ENCODE measurements at regions not wholly inside any gene's neighbourhood (a gene's known extent, or its start where the extent isn't known, plus 50 kb on each side); places are given as distances from the start of the nearest gene placed in this dataset.

GRCh38 chr21:36576441-36576840 lies 96.5 kb upstream of the CLDN14 start:
- Histone ChIP-seq H3K9me3 (ENCODE audit: insufficient read depth, low read length) (no peaks in the 10 kb centered on the region), H3K9me2 (replicated peaks; ENCODE audit: insufficient read depth, low read length) (no peaks in the 10 kb centered on the region), H3K79me2 (ENCODE audit: insufficient read depth, low read length) (no peaks in the 10 kb centered on the region), H3K27ac (ENCODE audit: low read depth, low read length) (no peak overlapping the region), H3K4me3 (ENCODE audit: insufficient read depth, low read length, poor library complexity, severe bottlenecking) (no peak overlapping the region), H3K4me2 (ENCODE audit: low read depth, low read length, poor library complexity, severe bottlenecking) (no peak overlapping the region), H2AFZ (ENCODE audit: low read depth, low read length, severe bottlenecking) (no peak overlapping the region), H3K36me3 (ENCODE audit: low read length) (no peaks in the 10 kb centered on the region), H3K9ac (ENCODE audit: low read length) (no peak overlapping the region), H3F3A (ENCODE audit: insufficient read depth) (no peaks in the 10 kb centered on the region), H4K20me1 (ENCODE audit: low read depth, low read length) (no peaks in the 10 kb centered on the region), H3K27me3 (ENCODE audit: low read length) (no peaks in the 10 kb centered on the region)
- TF ChIP-seq CTCF (IDR thresholded peaks at IDR 0.05; ENCODE audit: insufficient read depth, low read length, poor library complexity, severe bottlenecking) (no peak), EZH2phosphoT487 (conservative IDR thresholded peaks at IDR 0.05; ENCODE audit: low read length) (no peak)

GRCh38 chr21:36579898-36580297 lies 100.0 kb upstream of the CLDN14 start:
- Histone ChIP-seq H3K4me2 (ENCODE audit: low read depth, low read length, poor library complexity, severe bottlenecking) (no peak overlapping the region), H3K36me3 (ENCODE audit: low read length) (no peaks in the 10 kb centered on the region), H2AFZ (ENCODE audit: low read depth, low read length, severe bottlenecking) (no peak overlapping the region), H3K27me3 (ENCODE audit: low read length) (no peaks in the 10 kb centered on the region), H3K9ac (ENCODE audit: low read length) (no peak overlapping the region), H3K9me3 (ENCODE audit: insufficient read depth, low read length) (no peaks in the 10 kb centered on the region), H3K27ac (ENCODE audit: low read depth, low read length) (no peak overlapping the region), H4K20me1 (ENCODE audit: low read depth, low read length) (no peaks in the 10 kb centered on the region), H3K79me2 (ENCODE audit: insufficient read depth, low read length) (no peaks in the 10 kb centered on the region), H3K9me2 (replicated peaks; ENCODE audit: insufficient read depth, low read length) (no peaks in the 10 kb centered on the region), H3K4me3 (ENCODE audit: insufficient read depth, low read length, poor library complexity, severe bottlenecking) (no peak overlapping the region), H3F3A (ENCODE audit: insufficient read depth) (no peaks in the 10 kb centered on the region)
- no peak for TF ChIP-seq CTCF (IDR thresholded peaks at IDR 0.05; ENCODE audit: insufficient read depth, low read length, poor library complexity, severe bottlenecking)
- no peak for TF ChIP-seq EZH2phosphoT487 (conservative IDR thresholded peaks at IDR 0.05; ENCODE audit: low read length)

- TF ChIP-seq EZH2phosphoT487 (conservative IDR thresholded peaks at IDR 0.05; ENCODE audit: low read length) (no peak), CTCF (IDR thresholded peaks at IDR 0.05; ENCODE audit: insufficient read depth, low read length, poor library complexity, severe bottlenecking) (no peak)
- no peaks in the 10 kb centered on the region for H3K9me2 ChIP-seq (replicated peaks; ENCODE audit: insufficient read depth, low read length)
- H3K4me3 ChIP-seq (ENCODE audit: insufficient read depth, low read length, poor library complexity, severe bottlenecking): no peak overlapping the region
- H3K27me3 ChIP-seq (ENCODE audit: low read length): no peaks in the 10 kb centered on the region
- H3F3A ChIP-seq (ENCODE audit: insufficient read depth): no peaks in the 10 kb centered on the region
- H4K20me1 ChIP-seq (ENCODE audit: low read depth, low read length): no peaks in the 10 kb centered on the region
- no peaks in the 10 kb centered on the region for H3K9me3 ChIP-seq (ENCODE audit: insufficient read depth, low read length)
- no peaks in the 10 kb centered on the region for H3K36me3 ChIP-seq (ENCODE audit: low read length)
- H2AFZ ChIP-seq (ENCODE audit: low read depth, low read length, severe bottlenecking): no peak overlapping the region
- no peak overlapping the region for H3K27ac ChIP-seq (ENCODE audit: low read depth, low read length)
- H3K4me2 ChIP-seq (ENCODE audit: low read depth, low read length, poor library complexity, severe bottlenecking): no peak overlapping the region
- H3K9ac ChIP-seq (ENCODE audit: low read length): no peak overlapping the region
- no peaks in the 10 kb centered on the region for H3K79me2 ChIP-seq (ENCODE audit: insufficient read depth, low read length)
These were observed 102.3 kb upstream of the CLDN14 start for GRCh38 chr21:36582271-36582670.

GRCh38 chr21:36583591-36583990 lies 103.7 kb upstream of the CLDN14 start:
- Histone ChIP-seq H3K4me2 (ENCODE audit: low read depth, low read length, poor library complexity, severe bottlenecking) (no peak overlapping the region), H3K9me3 (ENCODE audit: insufficient read depth, low read length) (no peaks in the 10 kb centered on the region), H3K36me3 (ENCODE audit: low read length) (no peaks in the 10 kb centered on the region), H3K4me3 (ENCODE audit: insufficient read depth, low read length, poor library complexity, severe bottlenecking) (no peak overlapping the region), H3K9me2 (replicated peaks; ENCODE audit: insufficient read depth, low read length) (no peaks in the 10 kb centered on the region), H2AFZ (ENCODE audit: low read depth, low read length, severe bottlenecking) (no peak overlapping the region), H4K20me1 (ENCODE audit: low read depth, low read length) (no peaks in the 10 kb centered on the region), H3F3A (ENCODE audit: insufficient read depth) (no peaks in the 10 kb centered on the region), H3K79me2 (ENCODE audit: insufficient read depth, low read length) (no peaks in the 10 kb centered on the region), H3K9ac (ENCODE audit: low read length) (no peak overlapping the region), H3K27ac (ENCODE audit: low read depth, low read length) (no peak overlapping the region), H3K27me3 (ENCODE audit: low read length) (no peaks in the 10 kb centered on the region)
- TF ChIP-seq EZH2phosphoT487 (conservative IDR thresholded peaks at IDR 0.05; ENCODE audit: low read length): no peak
- no peak for TF ChIP-seq CTCF (IDR thresholded peaks at IDR 0.05; ENCODE audit: insufficient read depth, low read length, poor library complexity, severe bottlenecking)
